ACHN (cell line): ENCODE measurements at regions not wholly inside any gene's neighbourhood (a gene's known extent, or its start where the extent isn't known, plus 50 kb on each side); places are given as distances from the start of the nearest gene placed in this dataset.
"Not testable (repeated sequence)": the region's sequence is repeated elsewhere in the genome, so short reads cannot be mapped to it uniquely, and the experiment has no call there.

Experiments used
- DNase-seq: peaks from one replicate; pipeline ENCODE4 v3.0.0-alpha.2; 2015
- in situ Hi-C: cut with HindIII; loops from 2 replicates; pipeline ENCODE4 v1.10.0; 2017; ENCODE audit warnings: low sequenced_read_pairs, low pct_ligation_motif_present, low pct_unique_long_range_greater_than_20kb

DNA sequence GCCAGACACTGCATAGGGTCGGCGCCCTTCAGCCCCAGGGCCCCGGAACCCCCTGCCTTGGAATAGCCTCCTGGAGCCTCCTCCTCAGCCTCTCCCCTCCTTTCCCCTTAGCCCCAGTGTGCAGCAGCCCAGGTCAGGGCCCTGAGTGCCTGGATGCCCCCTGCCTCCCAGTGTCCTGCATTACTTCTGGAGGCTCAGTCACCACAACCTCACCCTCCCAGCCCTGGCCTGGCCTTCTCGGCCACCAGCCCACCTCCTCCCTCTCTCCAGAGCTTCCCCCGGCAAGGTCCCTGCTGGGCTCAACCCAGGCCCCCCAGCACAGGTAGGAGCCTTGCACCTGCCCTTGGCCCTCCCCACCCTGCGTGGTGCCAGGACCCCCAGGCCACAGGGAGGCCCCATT lies 119.0 kb downstream of the TMEM121 start:
- DNase-seq, in situ Hi-C loops: not testable (repeated sequence)

DNA sequence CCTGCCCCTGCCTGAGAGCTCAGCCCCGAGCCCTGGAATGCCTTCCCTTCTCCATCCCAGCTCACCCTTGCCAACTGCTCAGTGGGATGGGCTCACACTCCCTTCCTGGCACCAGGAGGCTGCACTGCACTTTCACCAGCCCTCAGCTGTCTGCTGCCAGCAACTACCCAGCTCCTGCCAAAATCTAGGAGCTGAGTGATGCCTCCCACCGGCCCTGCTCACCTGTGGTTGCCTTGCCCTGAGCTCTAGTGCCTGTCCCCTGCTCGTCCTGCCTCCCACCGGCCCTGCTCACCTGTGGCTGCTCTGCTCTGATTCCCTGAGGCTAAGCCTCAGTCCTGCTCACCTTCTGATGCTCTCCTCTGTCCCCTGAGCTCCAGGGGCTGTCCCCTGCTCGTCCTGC lies 119.8 kb downstream of the TMEM121 start:
- no peak for DNase-seq
- in situ Hi-C loops, result no loop called here

DNA sequence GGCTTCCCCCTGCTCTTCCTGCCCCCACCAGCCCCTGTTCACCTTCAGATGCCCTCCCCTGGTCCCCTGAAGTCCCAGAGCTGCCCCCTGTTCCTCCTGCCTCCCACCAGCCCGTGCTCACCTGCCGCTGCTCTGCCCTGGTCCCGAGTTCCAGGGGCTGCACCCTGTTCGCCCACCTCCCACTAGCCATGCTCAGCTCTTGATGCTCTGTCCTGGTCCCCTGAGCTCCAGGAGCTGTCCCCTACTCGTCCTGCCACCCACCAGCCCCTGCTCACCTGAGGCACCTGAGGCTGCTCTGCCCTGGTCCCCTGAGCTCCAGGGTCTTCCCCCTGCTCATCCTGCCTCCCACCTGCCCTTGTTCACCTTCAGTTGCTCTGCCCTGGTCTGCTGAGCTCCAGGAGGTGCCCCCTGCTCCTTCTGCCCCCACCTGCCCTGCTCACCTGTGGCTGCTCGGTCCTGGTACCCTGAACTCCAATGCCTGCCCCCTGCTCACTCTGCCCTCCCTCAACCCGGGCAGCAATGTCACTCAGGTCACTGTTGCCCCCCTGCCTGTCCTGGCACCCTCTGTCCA lies 120.4 kb downstream of the TMEM121 start:
- in situ Hi-C loops, DNase-seq: not testable (repeated sequence)

DNA sequence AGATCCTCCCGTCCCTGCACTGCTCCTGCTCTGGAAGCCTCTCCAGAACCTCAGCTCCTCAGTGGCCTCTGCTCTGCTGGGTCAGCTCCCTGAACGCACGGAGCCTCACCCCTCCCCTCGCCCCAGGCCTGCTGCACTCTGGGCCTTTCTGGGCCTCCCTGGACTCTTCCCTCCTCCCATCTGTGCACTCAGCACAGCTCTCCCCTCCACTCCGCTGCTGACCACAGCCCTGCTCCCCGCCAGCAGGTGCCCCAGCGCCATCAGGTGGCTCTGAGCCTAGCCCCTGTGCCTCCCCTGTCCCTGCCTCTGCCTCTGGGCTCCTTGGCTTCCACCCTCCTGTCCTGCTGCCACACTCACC lies 121.0 kb downstream of the TMEM121 start:
- in situ Hi-C loops, DNase-seq: not testable (repeated sequence)

DNA sequence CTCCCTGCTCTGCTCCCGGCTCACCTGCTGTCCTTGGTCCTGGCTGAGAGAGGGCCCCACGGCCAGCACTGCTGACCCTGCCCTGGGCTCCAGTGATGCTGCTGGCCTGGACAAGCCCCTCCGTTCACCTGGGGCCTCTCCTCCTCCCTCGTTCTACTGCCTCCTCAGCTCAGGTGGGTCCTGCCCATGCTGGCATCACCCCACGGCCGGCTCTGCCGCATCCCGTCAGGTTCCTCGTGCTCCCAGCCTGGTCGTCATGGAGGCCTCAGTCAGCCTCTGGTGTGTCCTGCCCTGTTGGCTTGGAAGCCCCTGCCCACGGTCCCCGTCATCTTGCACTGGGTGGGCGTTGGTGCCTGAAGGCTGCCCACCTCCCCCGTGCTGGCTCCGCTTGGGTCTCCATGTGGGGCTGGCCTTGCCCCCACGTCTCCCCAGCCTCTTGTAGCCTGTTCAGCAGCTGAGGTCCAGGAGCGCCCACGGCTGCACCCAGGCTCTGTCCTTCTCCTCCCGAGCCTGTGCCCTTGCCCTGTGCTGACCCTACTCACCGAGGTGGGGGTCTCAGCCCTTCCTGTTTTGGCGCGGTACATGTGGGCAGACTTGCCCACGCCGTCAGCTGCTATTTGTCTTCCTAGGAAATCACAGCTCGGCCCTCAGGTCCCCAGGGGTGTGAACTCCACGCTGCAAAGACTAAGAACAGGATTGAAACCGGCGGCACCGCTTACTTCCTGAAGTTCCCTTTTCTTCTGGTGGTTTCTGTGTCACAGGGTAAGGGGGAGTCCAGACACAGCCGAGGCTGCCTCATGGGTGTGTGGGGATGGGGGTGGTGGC lies 121.6 kb downstream of the TMEM121 start:
- no peak for DNase-seq
- in situ Hi-C loops, result no loop called here

DNA sequence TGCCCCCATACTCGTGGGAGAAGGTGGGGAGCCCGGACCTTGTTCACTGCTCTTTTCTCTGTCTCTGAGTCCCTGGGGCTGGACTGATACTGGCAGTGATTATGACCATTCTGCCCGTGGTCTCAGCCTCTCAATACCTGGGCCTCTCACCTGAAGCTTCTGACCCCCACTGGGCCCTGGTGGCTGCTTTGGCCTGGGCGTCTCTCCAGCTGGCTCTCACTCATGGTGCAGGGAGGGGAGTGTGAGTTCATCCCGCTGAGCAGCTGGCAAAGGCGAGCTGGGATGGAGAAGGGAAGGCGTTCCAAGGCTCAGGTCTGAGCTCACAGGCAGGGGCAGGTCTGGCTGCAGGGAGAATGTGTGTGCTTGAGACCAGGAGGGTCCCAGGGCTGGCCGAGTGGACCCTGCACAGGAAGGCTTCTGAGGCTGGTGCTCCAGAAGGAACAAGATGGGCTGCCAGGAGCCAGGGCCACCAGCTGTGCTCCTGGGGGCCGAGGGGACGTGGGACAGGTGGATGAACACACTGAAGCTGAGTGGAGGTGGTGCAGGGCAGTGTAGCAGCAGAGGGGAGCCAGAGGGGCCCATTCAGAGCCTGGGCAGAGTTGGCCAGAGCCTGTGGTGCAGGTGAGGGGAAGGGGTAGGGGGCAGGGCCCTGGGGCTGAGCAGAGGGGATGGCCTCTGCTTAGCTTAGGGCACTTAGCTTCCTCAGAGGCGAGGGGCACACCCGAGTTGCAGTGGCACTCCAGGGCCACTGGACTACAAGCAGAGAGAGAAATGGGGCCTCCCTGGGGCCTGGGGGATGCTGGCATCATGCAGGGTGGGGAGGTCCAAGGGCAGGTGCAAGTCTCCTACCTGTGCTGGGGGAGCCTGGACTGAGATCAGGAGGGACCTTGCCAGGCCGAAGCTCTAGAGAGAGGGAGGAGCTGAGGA lies 122.5 kb downstream of the TMEM121 start:
- in situ Hi-C loops, DNase-seq: not testable (repeated sequence)

DNA sequence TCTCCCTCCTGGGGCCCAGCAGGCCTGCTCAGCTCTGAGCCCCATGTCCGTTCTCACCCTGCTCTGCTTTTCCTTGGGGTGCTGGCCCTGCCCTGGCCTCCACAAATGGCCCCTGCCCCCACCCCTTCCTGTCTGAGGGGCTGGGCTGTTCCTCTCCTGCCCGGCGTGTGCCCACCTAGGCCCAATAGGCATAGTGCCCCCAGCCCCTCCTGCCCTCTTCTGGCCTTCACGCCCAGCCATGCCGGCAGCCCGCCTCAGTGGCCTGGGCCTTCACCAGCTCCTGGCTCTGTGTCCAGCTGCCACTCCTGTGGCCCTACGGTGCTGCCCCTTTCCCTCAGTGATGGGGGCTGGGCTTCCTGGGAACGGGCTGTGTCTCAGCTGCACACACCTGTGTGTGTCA lies 125.9 kb downstream of the TMEM121 start:
- in situ Hi-C loops, DNase-seq: not testable (repeated sequence)

DNA sequence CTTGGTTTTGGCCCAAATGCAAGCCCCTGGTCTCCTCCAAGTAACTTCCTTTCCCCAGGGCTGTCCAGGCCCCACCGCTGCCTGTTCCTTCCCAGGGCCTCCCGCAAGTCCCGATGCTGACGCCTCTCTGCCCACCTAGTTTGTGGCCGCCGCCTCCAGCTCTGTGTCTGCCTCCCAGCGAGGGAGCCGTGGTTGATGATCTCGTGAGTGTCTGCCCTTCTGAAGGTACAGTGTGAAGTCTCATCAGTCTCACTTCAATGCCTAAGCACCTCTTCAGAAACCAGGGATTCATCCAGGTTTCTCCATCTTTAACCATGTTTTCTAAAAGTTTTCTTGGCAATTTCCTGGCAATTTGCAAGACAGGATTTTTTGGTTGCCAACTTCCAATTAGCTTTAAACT lies 127.5 kb downstream of the TMEM121 start:
- in situ Hi-C loops, DNase-seq: not testable (repeated sequence)

DNA sequence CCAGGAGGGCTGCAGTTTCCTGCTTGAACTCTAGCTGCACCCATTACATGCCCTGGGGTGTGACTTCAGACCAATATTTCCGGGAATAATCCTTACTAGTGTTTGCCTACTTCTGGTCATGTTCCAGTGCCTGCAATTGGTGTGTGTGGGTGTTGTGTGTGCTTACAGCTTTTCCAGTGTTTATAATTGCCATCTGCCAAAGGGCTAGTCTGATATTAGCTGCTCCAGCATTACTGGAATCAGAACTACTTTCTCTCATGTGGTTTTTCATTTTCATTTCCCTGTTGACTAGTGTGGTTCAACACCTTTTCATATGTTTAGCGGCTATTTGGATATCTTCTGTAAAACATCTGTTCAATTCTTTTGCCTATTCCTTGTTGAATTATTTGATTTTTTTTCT lies 132.9 kb downstream of the TMEM121 start:
- DNase-seq, in situ Hi-C loops: not testable (repeated sequence)

DNA sequence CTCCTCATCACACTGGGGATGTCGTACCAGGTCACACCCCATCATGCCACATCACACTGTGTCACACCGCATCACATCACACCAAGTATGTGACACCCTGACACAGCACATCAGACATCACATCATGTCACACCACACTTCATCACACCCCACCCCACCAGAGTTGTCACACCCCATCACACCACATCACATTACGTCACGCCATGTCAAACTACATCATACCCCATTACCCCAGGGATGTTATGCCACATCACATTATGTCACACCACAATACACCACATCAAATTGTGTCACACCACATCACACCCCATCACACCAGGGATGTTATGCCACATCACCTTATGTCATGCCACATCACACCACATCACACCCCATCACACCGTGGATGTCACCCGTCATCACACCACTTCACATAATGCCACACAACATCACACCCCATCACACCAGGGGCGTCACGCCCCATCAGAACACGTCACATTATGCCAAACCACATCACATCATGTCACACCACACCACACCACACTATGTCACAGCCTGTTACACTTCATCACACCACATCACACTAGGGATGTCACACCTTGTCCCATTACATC lies 133.6 kb downstream of the TMEM121 start:
- DNase-seq, result no peak
- in situ Hi-C loops, result no loop called here

DNA sequence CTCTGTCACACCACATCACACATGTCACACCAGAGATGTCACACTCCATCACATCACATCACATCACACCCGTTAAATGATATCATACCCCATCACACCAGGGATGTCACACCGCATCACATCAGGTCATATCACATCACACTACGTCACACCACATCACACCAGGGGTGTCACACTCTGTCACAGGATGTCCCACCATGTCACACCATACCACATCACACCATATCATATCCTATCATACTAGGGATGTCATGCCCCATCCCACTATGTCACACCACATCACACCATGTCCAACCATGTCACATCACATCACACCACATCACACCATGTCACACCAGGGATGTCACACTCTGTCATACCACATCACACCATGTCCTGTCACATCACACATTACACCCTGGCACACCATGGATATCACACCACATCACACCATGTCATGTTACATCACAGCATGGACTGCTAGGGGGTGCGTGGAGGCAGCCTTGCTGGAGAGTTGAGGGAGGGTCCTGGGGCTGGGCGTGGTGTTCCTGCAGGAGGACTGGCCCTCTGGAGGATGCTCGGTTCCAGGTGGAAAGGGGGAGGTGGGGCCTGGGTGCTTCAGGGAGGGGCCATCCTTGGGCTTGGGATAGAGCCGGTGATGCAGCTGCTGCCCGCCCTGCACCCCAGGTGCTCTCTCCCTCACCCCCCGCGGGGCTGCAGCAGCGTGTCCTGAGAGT lies 134.6 kb downstream of the TMEM121 start:
- in situ Hi-C loops, result no loop called here
- DNase-seq, result no peak

DNA sequence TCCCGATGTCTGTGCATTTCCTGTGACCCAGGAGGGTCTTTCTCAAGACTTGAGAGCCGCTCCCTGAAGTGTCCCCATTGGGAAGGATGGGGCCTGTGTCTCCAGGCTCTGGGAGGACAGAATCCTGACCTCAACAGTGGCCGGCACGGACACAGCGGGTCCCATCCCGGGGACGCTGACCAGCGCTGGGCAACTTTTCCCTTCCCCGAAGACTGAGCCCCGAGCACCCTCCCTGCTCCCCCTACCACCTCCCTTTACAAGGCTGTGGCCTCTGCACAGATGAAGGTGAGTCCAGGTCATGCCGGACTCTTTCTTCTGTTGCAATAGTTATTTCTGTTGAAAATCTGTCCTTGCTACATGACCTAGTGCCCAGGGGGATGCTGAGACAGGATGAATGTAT lies 135.7 kb downstream of the TMEM121 start:
- DNase-seq, in situ Hi-C loops: not testable (repeated sequence)

DNA sequence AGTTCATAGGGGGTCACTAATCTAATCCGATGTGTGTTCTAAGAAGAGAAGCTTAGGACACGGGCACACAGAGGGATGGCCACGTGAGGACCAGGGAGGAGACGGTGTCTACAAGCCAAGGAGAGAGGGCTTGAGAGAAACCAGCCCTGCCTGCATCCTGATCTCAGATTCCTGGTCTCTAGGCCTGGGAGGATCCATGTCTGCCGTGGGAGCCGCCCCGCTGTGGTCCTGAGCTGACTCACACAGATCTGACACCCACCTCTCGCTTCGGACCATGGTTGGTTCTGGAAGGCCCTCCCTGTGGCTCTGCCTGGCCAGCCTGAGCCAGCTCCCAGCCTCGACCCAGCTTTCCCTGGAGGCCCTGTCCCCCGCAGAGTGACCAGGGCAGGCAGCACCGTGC lies 136.2 kb downstream of the TMEM121 start:
- DNase-seq, in situ Hi-C loops: not testable (repeated sequence)

DNA sequence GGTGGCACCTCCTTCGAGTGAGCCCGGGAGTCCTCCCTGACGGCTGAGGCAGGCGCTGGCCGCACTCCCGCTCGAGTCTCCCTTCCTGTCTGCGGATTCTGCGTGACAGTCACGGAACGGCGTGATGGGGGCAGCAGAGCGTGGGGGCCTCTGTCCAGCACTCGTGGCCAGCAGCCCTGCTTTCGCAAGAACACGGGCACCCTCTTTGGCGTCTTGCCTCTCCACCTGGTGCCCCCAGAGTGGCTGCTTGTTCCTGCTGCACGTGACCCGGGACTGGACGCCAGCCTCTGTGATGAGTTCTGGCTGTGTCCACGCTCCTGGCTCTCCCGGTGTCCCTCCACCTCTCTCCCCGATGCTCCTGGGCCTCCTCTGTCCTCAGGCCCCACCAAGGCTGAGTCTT lies 136.9 kb downstream of the TMEM121 start:
- DNase-seq, in situ Hi-C loops: not testable (repeated sequence)

DNA sequence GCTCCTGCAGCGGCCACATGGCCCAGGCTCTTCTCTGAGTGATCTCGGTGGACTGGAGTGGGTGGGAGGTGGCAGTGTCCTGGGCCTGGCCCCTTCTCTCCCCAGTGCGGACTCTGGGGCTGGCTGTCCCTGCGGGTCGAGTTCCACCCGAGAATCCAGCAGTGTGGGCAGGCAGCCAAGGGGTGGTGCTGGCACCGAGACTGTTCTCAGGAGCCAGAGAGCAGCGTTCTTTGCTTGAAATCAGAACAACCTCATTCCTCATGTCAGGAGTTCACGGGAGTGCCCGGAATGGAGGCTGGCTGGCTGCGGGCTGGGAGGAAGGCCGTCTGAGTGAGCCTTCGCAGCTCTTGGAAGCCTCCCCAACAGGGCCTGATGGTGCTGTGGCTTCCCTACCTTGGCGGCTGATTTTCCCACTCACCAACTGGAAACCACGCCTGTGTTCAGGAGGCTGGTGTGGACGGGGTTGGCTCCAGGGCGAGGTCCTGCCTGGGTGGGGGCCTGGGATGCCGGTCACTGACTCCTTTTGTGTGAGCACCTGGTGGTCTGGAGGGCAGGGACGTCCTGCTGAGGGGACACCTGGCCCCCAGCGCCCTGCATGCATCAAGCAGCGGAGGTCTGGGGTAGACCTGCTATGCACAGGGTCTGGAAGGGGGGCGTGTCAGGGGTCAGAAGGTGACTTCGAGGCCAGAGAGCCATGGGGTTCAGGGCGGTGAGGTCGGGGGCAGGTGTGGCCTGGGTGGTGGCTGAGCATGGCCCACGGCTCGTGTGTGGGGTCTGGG lies 137.6 kb downstream of the TMEM121 start:
- DNase-seq, in situ Hi-C loops: not testable (repeated sequence)

DNA sequence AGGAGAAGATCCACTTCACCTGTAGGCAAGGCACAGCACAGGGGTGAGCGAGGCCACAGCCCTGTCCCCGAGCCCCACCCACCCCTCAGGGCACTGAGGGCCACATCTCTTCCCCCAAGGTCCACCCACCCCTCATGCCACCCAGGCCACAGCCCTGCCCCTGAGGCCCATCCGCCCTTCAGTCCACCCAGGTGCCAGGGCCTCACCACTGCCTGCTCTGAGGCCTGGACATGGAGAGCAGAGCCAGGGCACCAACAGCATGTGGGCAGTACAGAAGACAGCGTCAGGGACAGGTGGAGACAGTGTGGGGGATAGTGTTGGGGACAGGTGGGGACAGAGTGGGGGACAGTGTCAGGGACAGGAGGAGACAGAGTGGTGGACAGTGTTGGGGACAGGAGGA lies 138.3 kb downstream of the TMEM121 start:
- in situ Hi-C loops, result no loop called here
- no peak for DNase-seq

DNA sequence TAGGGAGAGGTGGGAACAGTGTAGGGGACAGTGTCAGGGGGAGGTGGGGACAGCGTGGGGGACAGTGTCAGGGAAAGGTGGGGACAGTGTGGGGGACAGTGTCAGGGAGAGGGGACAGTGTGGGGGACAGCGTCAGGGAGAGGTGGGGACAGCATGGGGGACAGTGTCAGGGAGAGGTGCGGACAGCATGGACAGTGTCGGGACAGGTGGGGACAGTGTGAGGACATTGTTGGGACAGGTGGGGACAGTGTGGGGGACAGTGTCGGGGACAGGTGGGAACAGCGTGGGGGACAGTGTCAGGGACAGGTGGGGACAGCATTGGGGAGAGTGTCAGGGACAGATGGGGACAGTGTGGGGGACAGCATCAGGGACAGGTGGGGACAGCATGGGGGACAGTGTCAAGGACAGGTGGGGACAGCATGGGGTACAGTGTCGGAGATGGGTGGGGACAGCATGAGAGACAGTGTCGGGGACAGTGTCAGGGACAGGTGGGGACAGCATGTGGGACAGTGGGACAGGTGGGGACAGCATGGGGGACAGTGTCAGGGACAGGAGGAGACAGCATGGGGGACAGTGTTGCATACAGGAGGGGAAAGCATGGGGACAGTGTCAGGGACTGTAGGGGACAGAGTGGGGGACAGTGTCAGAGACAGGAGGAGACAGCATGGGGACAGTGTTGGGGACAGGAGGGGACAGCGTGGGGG lies 139.0 kb downstream of the TMEM121 start:
- in situ Hi-C loops, result no loop called here
- DNase-seq, result no peak
